OCI-LY7 (cell line): ENCODE measurements at regions not wholly inside any gene's neighbourhood (a gene's known extent, or its start where the extent isn't known, plus 50 kb on each side); places are given as distances from the start of the nearest gene placed in this dataset.

Source experiments
- BruUV-seq: library from RNA; stranded (reverse); fragments of 400-500 nt; replicated peaks from 2 replicates; lab custom pipeline; 2021; lab: Mats Ljungman, UMichigan
- CTCF ChIA-PET: fragments of 300-600 bp; sonication (Branson Sonifier 250); formaldehyde crosslinking; loops from one replicate; lab custom pipeline; 2022; ENCODE audit warnings: antibody characterized with exemption; ENCODE audit not compliant: unreplicated experiment; lab: Charles Lee
- POLR2A ChIA-PET: fragments of 300-600 bp; sonication (Branson Sonifier 250); formaldehyde crosslinking; loops from one replicate; lab custom pipeline; 2022; ENCODE audit warnings: antibody characterized with exemption; lab: Charles Lee
- DNase-seq: peaks from one replicate; pipeline ENCODE4 v3.0.0-alpha.2; 2015; ENCODE audit warnings: low spot score
- H2AFZ ChIP-seq: fragments of 200-600 bp; sonication (generic), shearing (Covaris generic); 2 replicates; pipeline ENCODE4 v1.6.1; 2014; ENCODE audit warnings: mild to moderate bottlenecking, antibody characterized with exemption, low read length, moderate library complexity
- H3K27ac ChIP-seq: fragments of 200-600 bp; sonication (generic); 2 replicates; pipeline ENCODE4 v1.5.1; 2014; ENCODE audit warnings: mixed run types, low read depth, mild to moderate bottlenecking, moderate library complexity, low read length, inconsistent platforms; ENCODE audit not compliant: poor library complexity, severe bottlenecking
- H3K36me3 ChIP-seq: fragments of 200-600 bp; sonication (generic); 2 replicates; pipeline ENCODE4 v1.6.1; 2014; ENCODE audit warnings: mild to moderate bottlenecking, antibody characterized with exemption, low read length, moderate library complexity, mixed read lengths; ENCODE audit not compliant: insufficient read depth
- H3K4me1 ChIP-seq: fragments of 200-600 bp; sonication (generic); 2 replicates; pipeline ENCODE4 v1.5.1; 2014; ENCODE audit warnings: mild to moderate bottlenecking, low read length; ENCODE audit not compliant: insufficient read depth, poor library complexity, severe bottlenecking
- H3K4me2 ChIP-seq: fragments of 200-600 bp; sonication (generic); 2 replicates; pipeline ENCODE4 v1.6.1; 2014; ENCODE audit warnings: mild to moderate bottlenecking, low read length
- H3K4me3 ChIP-seq: fragments of 200-600 bp; sonication (generic); 2 replicates; pipeline ENCODE4 v1.5.1; 2014; ENCODE audit warnings: mild to moderate bottlenecking, low read depth, low read length; ENCODE audit not compliant: poor library complexity, severe bottlenecking
- H3K79me2 ChIP-seq: fragments of 200-600 bp; sonication (generic); 2 replicates; pipeline ENCODE4 v1.6.1; 2016; ENCODE audit warnings: low read depth, mild to moderate bottlenecking, low read length, moderate library complexity, mixed read lengths; ENCODE audit not compliant: insufficient read depth
- H3K9me2 ChIP-seq: fragments of 200-600 bp; sonication (generic); 2 replicates; pipeline ENCODE4 v1.6.1; 2016; ENCODE audit warnings: mild to moderate bottlenecking, low read length, mixed read lengths; ENCODE audit not compliant: insufficient read depth
- H3K9me3 ChIP-seq: fragments of 200-600 bp; sonication (generic); 2 replicates; pipeline ENCODE4 v1.6.1; 2014; ENCODE audit warnings: mild to moderate bottlenecking, mixed run types, low read length, mixed read lengths
- H4K20me1 ChIP-seq: fragments of 200-600 bp; sonication (generic); 2 replicates; pipeline ENCODE4 v1.6.1; 2014; ENCODE audit warnings: mild to moderate bottlenecking, antibody characterized with exemption, low read length, moderate library complexity, mixed read lengths; ENCODE audit not compliant: insufficient read depth
- EZH2phosphoT487 ChIP-seq: fragments of 200-600 bp; sonication (generic); IDR thresholded peaks from 2 replicates; pipeline ENCODE4 v1.6.1; 2018; ENCODE audit warnings: low read depth, borderline replicate concordance, mild to moderate bottlenecking, mixed run types, antibody characterized with exemption, low read length, moderate library complexity, mixed read lengths
- intact Hi-C: fragments of 100-400 bp; cut with micrococcal nuclease; formaldehyde crosslinking; loops from one replicate; pipeline ENCODE4 v1.10.0; 2022; ENCODE audit not compliant: unreplicated experiment
- TF ChIP-seq, protein P1 (sequence below): fragments of 200-600 bp; sonication (generic); conservative IDR thresholded peaks from 2 replicates; pipeline ENCODE4 v1.5.1; 2014; ENCODE audit warnings: mild to moderate bottlenecking, antibody characterized with exemption, low read length, moderate library complexity, mixed read lengths

DNA sequence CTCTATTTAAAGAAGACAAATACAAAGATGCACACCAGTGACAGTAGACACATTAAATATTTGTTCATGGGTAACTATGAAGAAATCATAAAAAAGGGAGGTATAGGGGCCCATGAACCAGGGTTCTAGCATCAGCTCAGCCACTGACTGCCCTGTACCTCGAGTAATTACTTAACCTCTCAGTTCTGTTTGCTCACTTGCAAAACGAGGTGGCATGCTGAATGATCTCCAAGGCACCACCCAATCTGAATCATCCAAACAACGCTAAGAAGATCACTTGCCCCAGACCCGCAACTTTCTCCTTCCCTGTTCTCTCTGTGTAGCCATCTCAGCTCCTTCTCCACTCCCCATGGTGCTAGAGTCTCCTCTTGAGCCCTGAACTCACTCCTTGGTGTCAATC lies 374.7 kb downstream of the VPS13C start:
- no peaks in the 10 kb centered on the region for H3K36me3 ChIP-seq
- intact Hi-C loops, result no loop called here
- no peak for DNase-seq
- TF ChIP-seq EZH2phosphoT487, result no peak
- TF ChIP-seq, protein P1, sequence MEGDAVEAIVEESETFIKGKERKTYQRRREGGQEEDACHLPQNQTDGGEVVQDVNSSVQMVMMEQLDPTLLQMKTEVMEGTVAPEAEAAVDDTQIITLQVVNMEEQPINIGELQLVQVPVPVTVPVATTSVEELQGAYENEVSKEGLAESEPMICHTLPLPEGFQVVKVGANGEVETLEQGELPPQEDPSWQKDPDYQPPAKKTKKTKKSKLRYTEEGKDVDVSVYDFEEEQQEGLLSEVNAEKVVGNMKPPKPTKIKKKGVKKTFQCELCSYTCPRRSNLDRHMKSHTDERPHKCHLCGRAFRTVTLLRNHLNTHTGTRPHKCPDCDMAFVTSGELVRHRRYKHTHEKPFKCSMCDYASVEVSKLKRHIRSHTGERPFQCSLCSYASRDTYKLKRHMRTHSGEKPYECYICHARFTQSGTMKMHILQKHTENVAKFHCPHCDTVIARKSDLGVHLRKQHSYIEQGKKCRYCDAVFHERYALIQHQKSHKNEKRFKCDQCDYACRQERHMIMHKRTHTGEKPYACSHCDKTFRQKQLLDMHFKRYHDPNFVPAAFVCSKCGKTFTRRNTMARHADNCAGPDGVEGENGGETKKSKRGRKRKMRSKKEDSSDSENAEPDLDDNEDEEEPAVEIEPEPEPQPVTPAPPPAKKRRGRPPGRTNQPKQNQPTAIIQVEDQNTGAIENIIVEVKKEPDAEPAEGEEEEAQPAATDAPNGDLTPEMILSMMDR, result no peak
- no peaks in the 10 kb centered on the region for H3K79me2 ChIP-seq
- no peak overlapping the region for H3K4me2 ChIP-seq
- no peak overlapping the region for H2AFZ ChIP-seq
- H3K9me3 ChIP-seq, result no peaks in the 10 kb centered on the region
- ChIA-PET POLR2A (no interaction called here), CTCF (no interaction called here)
- no TSS peak for BruUV-seq
- no peaks in the 10 kb centered on the region for H3K9me2 ChIP-seq
- H4K20me1 ChIP-seq, result no peaks in the 10 kb centered on the region
- no peaks in the 10 kb centered on the region for H3K4me1 ChIP-seq
- H3K4me3 ChIP-seq, result no peak overlapping the region
- H3K27ac ChIP-seq, result no peak overlapping the region

DNA sequence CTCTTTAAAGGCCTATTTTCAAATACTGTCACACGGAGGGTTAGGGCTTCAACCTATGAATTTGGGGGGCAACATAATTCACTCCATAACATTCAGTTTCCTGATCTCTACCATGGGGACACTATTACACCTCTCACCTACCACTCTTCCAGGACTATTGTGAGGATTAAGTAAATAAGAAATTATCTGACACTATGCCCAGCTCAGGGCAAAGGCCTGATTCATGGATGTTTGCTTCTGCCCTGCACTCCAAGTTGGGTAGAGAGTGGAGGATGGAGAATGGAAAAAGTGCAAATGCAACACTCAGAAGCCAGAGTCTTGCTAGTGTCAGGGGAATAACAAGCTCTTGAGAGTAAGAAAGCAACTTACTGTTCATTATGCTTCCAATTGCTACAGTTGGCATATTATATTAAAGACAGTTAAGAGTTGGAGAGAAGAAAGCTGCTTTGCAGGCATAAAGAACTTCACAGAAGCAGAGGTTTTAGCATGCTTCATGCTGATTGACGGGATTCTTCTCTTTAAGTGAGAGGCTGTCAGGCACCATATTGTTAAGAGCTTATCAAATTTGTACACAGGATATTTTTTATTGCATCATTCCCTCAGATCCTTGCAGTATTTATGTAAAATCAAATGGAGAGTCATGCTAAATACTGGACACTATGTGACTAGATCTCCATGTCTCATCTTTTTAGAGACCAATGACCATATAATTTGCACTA lies 375.3 kb downstream of the VPS13C start:
- H3K79me2 ChIP-seq, result no peaks in the 10 kb centered on the region
- H2AFZ ChIP-seq, result no peak overlapping the region
- intact Hi-C loops, result no loop called here
- no peak overlapping the region for H3K4me2 ChIP-seq
- H3K9me2 ChIP-seq, result no peaks in the 10 kb centered on the region
- H3K9me3 ChIP-seq, result no peaks in the 10 kb centered on the region
- POLR2A ChIA-PET, result no interaction called here
- H3K27ac ChIP-seq, result no peak overlapping the region
- TF ChIP-seq, protein P1, result no peak
- no peak for TF ChIP-seq EZH2phosphoT487
- no peak for DNase-seq
- H4K20me1 ChIP-seq, result no peaks in the 10 kb centered on the region
- CTCF ChIA-PET, result no interaction called here
- no peak overlapping the region for H3K4me3 ChIP-seq
- no peaks in the 10 kb centered on the region for H3K36me3 ChIP-seq
- no TSS peak for BruUV-seq
- no peaks in the 10 kb centered on the region for H3K4me1 ChIP-seq
